22Rv1 (cell line): ENCODE measurements at regions not wholly inside any gene's neighbourhood (a gene's known extent, or its start where the extent isn't known, plus 50 kb on each side); places are given as distances from the start of the nearest gene placed in this dataset.
A peak's percentile ranks its signal among the peaks of the same experiment; 100 is the strongest.
"Not testable (repeated sequence)": the region's sequence is repeated elsewhere in the genome, so short reads cannot be mapped to it uniquely, and the experiment has no call there.

Source experiments
- ZFX ChIP-seq: fragments of 450-650 bp; IDR thresholded peaks from 2 replicates; pipeline ENCODE4 v1.6.1; 2017; ENCODE audit warnings: antibody characterized with exemption, borderline replicate concordance
- TF ChIP-seq, protein P1 (sequence below): fragments of 450-650 bp; IDR thresholded peaks from 2 replicates; pipeline ENCODE4 v1.5.1; 2017; ENCODE audit warnings: mild to moderate bottlenecking

DNA sequence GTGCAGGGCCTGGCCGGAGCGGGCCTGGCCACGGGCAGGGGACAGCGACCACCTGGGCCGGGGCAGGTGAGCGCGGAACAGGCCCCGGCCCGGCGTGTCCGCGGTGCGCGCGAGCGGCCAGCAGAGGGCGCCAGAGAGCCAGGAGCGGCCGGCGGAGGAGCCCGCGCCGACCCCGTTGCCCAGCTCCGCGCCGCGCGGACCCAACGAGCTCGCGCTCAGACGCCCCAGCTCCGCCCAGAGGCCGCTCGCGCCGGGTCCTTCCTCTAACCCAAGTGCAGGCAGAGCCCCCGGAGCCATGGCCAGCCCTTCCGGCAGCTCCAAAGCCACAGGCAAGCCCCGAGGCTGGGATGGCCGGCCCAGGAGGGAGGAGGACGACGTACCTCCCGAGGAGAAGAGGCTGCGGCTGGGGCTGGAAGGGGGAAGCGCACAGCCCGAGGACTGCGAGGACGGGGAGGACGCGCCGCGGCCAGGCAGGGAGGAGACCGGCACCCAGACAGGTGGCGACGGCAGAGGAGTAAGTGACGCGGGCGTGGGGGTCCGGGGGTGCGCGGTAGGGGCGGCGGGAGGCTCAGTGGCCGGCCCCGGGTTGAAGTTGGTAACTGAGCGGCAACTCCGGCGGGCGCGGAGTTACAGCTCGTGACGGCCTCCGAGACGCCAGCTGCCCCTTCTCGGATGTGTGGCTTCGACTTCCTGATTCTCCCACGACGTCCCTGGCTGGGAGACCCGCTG lies 88.1 kb downstream of the DEFB131A start:
- TF ChIP-seq, protein P1, sequence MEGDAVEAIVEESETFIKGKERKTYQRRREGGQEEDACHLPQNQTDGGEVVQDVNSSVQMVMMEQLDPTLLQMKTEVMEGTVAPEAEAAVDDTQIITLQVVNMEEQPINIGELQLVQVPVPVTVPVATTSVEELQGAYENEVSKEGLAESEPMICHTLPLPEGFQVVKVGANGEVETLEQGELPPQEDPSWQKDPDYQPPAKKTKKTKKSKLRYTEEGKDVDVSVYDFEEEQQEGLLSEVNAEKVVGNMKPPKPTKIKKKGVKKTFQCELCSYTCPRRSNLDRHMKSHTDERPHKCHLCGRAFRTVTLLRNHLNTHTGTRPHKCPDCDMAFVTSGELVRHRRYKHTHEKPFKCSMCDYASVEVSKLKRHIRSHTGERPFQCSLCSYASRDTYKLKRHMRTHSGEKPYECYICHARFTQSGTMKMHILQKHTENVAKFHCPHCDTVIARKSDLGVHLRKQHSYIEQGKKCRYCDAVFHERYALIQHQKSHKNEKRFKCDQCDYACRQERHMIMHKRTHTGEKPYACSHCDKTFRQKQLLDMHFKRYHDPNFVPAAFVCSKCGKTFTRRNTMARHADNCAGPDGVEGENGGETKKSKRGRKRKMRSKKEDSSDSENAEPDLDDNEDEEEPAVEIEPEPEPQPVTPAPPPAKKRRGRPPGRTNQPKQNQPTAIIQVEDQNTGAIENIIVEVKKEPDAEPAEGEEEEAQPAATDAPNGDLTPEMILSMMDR = peak; percentile 85
- not testable (repeated sequence) for TF ChIP-seq ZFX
